ENCODE measurements at regions not wholly inside any gene's neighbourhood (a gene's known extent, or its start where the extent isn't known, plus 50 kb on each side); places are given as distances from the start of the nearest gene placed in this dataset.

DNA sequence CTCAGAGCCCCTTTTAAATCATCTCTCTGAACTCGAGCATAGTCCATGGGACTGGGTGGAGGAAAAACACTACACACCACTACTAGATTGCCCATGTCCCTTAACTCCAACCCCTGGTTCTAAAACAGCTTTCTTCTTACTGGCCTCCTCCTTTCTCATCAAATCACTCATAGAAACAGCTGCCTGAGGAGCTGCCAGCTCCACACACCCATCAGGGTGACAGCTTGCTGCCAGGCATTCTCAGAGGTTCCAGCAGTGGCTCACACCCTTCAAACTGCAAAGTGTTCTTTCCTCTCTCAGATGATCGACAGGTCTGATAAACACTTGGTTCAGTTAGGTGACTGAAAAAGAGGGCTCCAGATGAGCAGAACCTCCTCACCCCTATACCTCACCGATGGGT, 543.0 kb upstream of the PLXNA2 start:
- TF ChIP-seq, protein P1, sequence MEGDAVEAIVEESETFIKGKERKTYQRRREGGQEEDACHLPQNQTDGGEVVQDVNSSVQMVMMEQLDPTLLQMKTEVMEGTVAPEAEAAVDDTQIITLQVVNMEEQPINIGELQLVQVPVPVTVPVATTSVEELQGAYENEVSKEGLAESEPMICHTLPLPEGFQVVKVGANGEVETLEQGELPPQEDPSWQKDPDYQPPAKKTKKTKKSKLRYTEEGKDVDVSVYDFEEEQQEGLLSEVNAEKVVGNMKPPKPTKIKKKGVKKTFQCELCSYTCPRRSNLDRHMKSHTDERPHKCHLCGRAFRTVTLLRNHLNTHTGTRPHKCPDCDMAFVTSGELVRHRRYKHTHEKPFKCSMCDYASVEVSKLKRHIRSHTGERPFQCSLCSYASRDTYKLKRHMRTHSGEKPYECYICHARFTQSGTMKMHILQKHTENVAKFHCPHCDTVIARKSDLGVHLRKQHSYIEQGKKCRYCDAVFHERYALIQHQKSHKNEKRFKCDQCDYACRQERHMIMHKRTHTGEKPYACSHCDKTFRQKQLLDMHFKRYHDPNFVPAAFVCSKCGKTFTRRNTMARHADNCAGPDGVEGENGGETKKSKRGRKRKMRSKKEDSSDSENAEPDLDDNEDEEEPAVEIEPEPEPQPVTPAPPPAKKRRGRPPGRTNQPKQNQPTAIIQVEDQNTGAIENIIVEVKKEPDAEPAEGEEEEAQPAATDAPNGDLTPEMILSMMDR (IDR thresholded peaks at IDR 0.05) = no peak
- TF ChIP-seq POLR2A (IDR thresholded peaks at IDR 0.05) = no peak
